ENCODE measurements at regions not wholly inside any gene's neighbourhood (a gene's known extent, or its start where the extent isn't known, plus 50 kb on each side); places are given as distances from the start of the nearest gene placed in this dataset.

- DNase-seq, result no peak
These were observed 68.6 kb upstream of the SYT1 start for GRCh38 chr12:78795934-78796445.

GRCh38 chr12:78797196-78797931, 67.2 kb upstream of the SYT1 start:
- no peak for DNase-seq

GRCh38 chr12:78799649-78800048, 64.9 kb upstream of the SYT1 start:
- DNase-seq, result no peak

GRCh38 chr12:78802593-78802992, 62.0 kb upstream of the SYT1 start:
- DNase-seq, result peak; percentile 63 to 92

- no peak for DNase-seq
These were observed 60.3 kb upstream of the SYT1 start for GRCh38 chr12:78804262-78804661.
